Right ventricle myocardium superior (tissue), 1 donor: ENCODE measurements at regions not wholly inside any gene's neighbourhood (a gene's known extent, or its start where the extent isn't known, plus 50 kb on each side); places are given as distances from the start of the nearest gene placed in this dataset.
A peak's percentile ranks its signal among the peaks of the same experiment; 100 is the strongest.

Experiments
- ATAC-seq: fragments of 200-7000 bp; cut with Tn5 transposase; one replicate; pipeline ENCODE4 v1.9.1; 2020; ENCODE audit warnings: mild to moderate bottlenecking; ENCODE audit not compliant: poor library complexity
- DNase-seq: peaks from one replicate; pipeline ENCODE4 v3.0.0-alpha.2; 2020
- intact Hi-C: fragments of 100-400 bp; cut with DNase I; formaldehyde crosslinking; loops from one replicate; pipeline ENCODE4 v1.11.2; 2022
- donor health status: DM: no; HTN: yes; CAD: no; lungs with severe emphysema.

GRCh38 chr10:128599538-128599937 is 473.3 kb upstream of the MKI67 start:
- intact Hi-C loops: no loop called here
- ATAC-seq (no peak), DNase-seq (no peak)

DNA sequence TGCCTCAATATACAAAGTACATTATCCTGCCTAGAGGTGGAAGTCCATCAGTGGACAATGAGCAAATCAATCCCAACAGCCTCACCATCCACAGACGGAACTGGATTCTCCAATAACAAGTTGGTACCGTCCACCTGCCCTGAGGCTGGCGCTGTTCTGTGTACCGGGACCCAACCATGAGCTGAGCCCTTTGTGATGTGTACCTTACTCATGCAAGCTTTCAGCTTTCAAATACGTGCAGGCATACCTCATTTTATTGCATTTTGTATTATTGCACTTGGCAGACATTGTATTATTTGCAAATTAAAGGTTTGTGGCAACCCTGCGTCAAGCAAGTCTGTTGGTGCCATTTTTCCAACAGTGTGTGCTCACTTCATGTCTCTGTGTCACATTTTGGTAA is 476.0 kb upstream of the MKI67 start:
- ATAC-seq: no peak

GRCh38 chr10:128604025-128604424 is 477.8 kb upstream of the MKI67 start:
- no peak for DNase-seq
- ATAC-seq: no peak
- intact Hi-C loops: no loop called here

More for the DNA sequence above, 476.0 kb upstream of the MKI67 start:
- DNase-seq: no peak
- intact Hi-C loops: no loop called here

DNA sequence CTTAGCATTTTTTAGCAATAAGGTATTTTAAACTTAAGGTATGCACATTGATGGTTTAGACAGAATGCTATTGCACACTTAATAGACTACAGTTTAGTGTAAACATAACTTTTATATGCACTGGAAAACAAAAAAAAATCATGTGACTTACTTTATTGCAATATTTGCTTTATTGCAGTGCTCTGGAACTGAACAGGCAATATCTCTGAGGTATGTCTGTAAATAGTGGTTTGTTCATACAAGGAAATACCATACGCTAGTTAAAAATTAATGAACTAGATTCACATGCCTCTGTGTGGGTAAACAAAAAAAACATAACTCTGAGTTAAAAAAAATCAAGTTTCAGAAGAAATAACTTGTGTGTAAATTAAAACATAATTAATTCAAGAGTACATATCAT is 479.0 kb upstream of the MKI67 start:
- intact Hi-C loops: no loop called here
- DNase-seq: no peak
- no peak for ATAC-seq

DNA sequence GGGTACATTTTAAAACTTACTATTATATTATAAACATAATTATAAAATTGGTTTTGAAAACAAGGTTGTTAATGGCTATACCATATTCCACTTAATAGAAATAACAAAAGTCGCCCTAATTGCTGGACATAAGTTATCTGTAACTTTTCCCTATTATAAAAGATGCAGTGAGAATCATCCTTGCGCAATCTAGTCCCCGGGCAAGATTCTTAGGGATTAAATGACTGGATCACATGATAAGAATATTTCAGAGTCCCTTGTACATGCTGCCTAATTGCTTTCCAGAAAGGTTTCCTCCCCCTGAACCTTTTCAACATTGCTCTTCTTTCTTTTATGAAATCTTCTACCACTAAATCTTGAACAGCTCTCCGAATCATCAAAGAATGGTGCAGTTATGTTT is 479.8 kb upstream of the MKI67 start:
- DNase-seq: no peak
- ATAC-seq: no peak
- intact Hi-C loops: no loop called here

DNA sequence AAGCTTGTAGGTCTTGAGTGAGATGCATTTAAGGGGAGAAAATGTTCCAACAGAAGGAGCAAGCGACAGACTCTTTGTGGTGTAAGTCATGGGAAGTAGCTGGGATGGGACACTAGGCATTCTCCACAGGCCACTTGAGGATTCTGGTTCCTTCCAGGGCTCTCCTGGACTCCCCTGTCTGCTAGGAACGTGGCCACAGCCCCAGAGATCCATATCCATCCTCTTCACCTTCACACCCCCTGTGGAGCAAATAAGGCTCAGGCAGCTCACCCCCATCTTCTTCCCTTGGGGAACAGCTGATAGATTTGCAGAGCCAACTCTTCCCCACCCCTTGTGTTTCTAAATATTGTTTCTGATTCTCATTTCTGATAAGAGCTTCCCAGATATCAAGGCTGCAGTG is 482.6 kb upstream of the MKI67 start:
- ATAC-seq (no peak), DNase-seq (no peak)
- intact Hi-C loops: no loop called here

- intact Hi-C loops: no loop called here
- ATAC-seq (no peak), DNase-seq (no peak)
Measured at GRCh38 chr10:128609460-128609859, 483.2 kb upstream of the MKI67 start.

GRCh38 chr10:128610113-128610512 is 483.9 kb upstream of the MKI67 start:
- DNase-seq: no peak
- intact Hi-C loops: no loop called here
- no peak for ATAC-seq

- DNase-seq (no peak), ATAC-seq (peak; percentile 27)
- intact Hi-C loops: no loop called here
Measured at GRCh38 chr10:128612195-128612594, 486.0 kb upstream of the MKI67 start.

DNA sequence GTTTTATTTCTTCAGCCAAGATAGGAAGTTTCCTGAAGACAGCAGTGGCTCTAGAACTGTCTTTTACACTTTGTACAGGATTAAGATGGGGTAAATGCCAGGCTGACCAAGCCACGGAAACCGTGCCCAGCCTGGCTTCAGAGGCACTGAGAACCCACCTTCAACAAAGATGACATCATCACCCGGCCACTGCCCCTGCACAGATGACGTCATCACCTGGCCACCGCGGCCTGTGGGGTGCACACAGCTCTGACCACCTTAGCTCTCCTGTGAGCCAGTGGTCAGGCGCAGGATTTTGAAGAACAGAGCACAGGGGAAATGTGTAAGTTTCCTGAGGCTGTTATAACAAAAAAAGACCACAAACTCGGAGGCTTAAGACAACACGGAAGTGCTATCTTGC is 486.4 kb upstream of the MKI67 start:
- intact Hi-C loops: no loop called here
- no peak for ATAC-seq

DNA sequence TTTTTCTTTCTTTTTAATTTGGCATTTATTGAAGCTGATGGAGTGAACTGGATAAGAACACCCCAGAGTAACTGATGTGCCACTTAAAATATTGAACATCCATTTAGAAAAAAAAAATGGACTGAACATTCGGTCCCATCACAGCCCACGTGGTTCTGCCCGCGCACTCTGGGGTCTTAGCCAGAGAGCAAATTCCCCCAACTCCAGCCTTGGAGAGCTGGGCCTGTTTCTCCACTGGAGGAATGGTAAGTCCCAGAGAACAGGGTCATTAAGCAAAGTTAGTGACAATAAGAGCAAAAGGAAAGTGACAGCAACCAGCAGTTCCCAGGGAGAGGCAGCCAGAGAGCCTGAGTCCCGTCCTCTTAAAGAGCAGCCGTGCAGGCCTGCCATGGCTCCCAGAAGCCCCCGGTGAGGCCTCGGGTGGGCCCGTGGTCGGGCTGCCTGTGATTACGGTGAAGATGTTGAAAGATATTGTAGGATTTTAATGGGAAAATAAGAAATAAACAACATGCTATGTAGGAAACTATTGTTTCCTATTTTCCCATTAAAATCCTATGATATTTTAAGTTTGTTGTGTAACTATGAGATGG is 487.9 kb upstream of the MKI67 start:
- intact Hi-C loops: no loop called here
- ATAC-seq (no peak), DNase-seq (no peak)

More for the DNA sequence above, 486.4 kb upstream of the MKI67 start:
- DNase-seq: no peak

GRCh38 chr10:128614802-128615553 is 488.8 kb upstream of the MKI67 start:
- DNase-seq (no peak), ATAC-seq (no peak)
- intact Hi-C loops: no loop called here

- DNase-seq (no peak), ATAC-seq (no peak)
- intact Hi-C loops: no loop called here
Measured at GRCh38 chr10:128617532-128617931, 491.3 kb upstream of the MKI67 start.

GRCh38 chr10:128622706-128623105 is 496.5 kb upstream of the MKI67 start:
- no peak for ATAC-seq
- no peak for DNase-seq
- intact Hi-C loops: no loop called here

DNA sequence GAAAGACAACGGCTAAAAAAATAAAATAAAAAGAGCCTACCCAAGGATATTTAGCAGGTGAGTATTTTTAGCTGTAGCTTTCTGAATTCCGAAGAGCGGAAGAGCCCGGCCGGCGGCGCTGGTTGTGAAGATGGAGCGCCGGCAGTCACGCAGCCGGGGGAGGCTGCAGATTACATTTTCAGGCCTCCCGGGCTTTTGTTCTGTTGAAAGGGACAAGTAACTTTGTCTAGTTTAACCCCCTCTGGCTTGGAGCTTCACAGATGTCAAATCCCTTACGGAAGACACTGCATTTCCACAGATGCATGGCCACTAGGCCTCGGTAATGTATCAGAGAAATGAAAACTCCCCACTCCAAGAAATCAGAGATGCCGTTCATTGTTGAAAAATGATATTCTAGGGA is 497.6 kb upstream of the MKI67 start:
- no peak for ATAC-seq
- intact Hi-C loops: no loop called here
- no peak for DNase-seq

DNA sequence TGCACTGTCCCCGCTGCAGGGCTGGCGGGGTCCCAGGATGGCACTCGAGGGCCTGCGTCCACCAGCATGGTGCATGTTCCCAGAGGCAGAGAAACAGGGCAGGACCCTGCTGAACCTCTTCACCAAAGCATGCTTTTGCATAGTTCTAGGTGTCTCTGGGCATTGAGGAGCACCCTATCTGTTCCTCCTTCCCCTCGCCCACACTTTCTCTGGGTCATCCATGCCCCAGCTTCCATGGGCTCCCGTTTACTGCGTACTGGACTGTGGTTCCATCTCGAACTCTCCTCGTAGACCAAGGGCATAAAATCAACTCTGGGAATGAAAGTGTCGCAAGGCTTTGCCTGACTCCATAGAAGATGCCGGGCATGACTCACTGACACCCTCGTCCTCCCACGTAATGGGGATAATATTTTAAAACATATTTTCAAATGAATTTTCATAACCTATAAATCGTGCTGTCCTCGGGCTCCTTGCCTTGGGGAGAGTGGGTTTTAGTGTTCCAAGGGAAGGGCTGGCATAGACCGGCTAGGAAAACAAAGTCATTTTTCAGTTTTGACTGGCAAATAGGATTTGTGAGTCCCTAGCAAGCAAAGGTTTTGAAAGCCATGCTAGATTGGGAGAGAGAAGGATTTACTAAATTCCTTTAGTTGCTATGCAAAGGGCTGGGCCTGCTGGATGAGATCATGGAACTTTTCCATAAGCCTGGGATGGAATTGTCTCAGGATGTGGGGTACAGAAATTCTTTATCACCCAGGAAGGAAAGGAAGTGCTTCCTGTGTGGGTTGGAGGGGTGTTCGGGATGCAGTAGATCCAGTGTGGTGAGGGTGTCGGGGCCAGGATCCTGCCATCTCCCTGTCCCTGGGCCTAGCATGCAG is 498.7 kb upstream of the MKI67 start:
- ATAC-seq (no peak), DNase-seq (no peak)
- intact Hi-C loops: no loop called here

- DNase-seq (no peak), ATAC-seq (no peak)
- intact Hi-C loops: no loop called here
Measured at GRCh38 chr10:128625926-128626325, 499.7 kb upstream of the MKI67 start.

- ATAC-seq: no peak
- intact Hi-C loops: no loop called here
Measured at GRCh38 chr10:128626397-128627000, 500.3 kb upstream of the MKI67 start.

DNA sequence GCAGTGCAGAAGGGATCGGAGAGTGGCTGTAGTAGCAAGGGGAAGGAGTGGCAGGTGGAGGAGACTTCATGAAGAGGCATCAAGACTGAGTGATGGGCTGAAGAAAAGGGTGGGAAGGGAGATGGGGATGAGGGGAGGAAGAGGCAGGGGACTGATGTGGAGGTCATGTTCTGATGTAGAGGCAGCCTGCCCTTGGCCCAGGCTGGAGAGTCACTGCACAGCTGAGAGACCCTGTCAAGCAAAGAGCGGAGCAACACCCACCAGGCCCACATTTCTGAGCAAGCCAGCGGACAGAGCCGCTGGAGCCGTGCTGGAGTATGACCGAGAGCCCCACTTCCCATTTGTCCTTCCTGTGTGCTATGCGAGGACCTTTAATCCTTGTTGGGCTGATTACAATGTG is 501.6 kb upstream of the MKI67 start:
- intact Hi-C loops: no loop called here
- no peak for ATAC-seq
- no peak for DNase-seq

More at GRCh38 chr10:128626397-128627000, 500.3 kb upstream of the MKI67 start:
- no peak for DNase-seq
